Activated naive CD4-positive, alpha-beta T cell treated with anti-CD3 and anti-CD28 coated beads, Interleukin-2, amount 50 U/mL, for 16 hours (primary cell): ENCODE measurements at regions not wholly inside any gene's neighbourhood (a gene's known extent, or its start where the extent isn't known, plus 50 kb on each side); places are given as distances from the start of the nearest gene placed in this dataset.
"Not testable (repeated sequence)": the region's sequence is repeated elsewhere in the genome, so short reads cannot be mapped to it uniquely, and the experiment has no call there.

Source experiments
- DNase-seq: peaks from one replicate; pipeline ENCODE4 v3.0.0-alpha.2; 2020

- not testable (repeated sequence) for DNase-seq
These were observed 121.6 kb downstream of the ZNF22 start for GRCh38 chr10:45122180-45122860.

GRCh38 chr10:45135443-45136198, 134.9 kb downstream of the ZNF22 start:
- DNase-seq = no peak

DNA sequence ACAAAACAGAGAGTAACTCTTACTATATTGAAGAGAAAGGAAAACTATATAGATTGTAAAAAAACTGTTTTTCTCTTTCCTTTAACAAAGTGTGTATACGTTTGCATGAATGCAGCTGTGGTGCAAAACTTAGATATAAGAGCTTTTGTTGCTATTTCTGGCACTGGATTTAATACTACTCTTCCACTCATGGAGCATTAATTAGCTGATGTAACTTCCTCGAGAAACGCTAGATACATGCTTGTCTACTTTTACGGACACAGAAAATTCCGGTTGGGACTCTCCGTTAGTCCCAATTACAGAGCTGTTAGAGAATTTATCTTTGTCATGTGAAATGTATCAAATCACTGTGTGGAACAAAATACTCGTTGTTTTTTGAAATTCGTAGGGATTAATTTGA, 135.5 kb downstream of the ZNF22 start:
- no peak for DNase-seq

DNA sequence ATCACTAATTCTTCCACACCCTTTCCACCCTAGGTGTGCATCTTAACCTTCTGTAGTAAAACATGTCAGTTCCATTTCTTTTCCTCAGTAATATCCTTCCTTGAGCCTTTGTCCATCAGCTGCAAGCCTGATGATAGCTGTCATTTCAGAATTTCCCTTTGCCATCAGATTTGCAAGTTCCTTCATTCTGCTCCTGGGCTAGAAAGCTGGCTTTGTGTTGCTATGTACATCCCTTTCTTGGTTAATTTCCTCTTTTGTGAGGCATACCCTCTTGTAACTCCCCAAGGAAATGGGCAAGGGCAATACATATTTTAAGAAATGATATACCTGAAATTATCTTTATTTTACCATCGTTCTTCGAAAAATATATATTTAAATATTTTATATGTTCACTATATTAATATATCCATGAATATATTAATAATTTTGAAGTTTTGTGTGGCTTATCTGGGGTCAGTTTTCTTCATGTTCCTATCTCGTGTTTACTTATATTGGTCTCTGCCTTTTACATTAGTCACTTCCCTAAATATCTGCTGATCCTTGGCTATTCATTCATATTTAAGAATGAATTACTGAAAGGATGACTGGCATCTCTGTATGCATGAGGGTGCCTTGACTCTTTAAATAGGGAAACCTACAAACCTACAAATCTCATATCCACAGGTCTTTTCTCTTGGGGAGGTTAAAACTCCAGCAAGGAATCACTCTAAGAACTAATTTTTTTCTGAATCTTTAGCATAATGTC, 143.8 kb downstream of the ZNF22 start:
- no peak for DNase-seq

GRCh38 chr10:45145143-45145542, 144.4 kb downstream of the ZNF22 start:
- not testable (repeated sequence) for DNase-seq

- no peak for DNase-seq
These were observed 146.3 kb downstream of the ZNF22 start for GRCh38 chr10:45147000-45147399.

GRCh38 chr10:45150997-45151396, 150.3 kb downstream of the ZNF22 start:
- DNase-seq = no peak

GRCh38 chr10:45151467-45152214, 150.9 kb downstream of the ZNF22 start:
- DNase-seq = no peak

GRCh38 chr10:45152726-45153125, 152.0 kb downstream of the ZNF22 start:
- no peak for DNase-seq

DNA sequence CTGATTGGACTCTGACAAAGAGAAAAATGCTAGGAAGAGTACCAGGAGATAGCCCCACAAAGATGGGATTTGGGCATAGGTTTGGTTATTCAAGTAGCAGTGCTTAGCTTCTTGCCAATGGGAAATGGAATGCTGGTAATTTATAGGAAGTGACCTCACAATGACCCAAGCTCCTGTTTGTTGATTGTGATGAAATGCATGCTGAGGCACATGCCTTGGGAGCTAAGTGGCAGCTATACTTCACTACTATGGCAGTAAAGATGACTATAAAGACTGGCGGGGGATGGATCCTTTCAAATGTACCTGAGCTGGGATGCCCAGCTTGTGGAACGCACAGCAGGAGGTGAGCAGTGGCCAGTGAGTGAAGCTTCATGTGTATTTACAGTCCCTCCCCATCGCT, 153.8 kb downstream of the ZNF22 start:
- no peak for DNase-seq

DNA sequence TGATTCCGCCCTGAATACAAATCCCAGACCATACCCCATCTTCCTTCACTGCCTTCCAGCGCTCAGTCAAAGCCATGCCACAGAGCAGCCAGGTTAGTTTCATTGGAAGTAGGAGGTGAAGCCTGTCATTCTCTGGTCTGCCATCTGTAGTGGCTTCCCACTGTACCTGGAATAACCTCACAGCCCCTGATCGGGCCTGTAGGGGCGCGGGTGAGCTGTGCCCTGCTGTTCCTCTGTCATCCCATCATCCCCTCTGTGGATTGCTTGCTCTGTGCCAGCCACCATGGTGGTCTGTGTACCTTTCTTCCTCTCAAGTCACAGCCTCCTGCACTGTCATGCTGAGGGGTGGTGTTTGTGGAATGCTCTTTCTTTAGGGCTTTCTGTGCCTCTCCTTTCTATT, 155.1 kb downstream of the ZNF22 start:
- DNase-seq = no peak

- DNase-seq = no peak
These were observed 155.1 kb downstream of the OR13A1 start for GRCh38 chr10:45160271-45160670.

DNA sequence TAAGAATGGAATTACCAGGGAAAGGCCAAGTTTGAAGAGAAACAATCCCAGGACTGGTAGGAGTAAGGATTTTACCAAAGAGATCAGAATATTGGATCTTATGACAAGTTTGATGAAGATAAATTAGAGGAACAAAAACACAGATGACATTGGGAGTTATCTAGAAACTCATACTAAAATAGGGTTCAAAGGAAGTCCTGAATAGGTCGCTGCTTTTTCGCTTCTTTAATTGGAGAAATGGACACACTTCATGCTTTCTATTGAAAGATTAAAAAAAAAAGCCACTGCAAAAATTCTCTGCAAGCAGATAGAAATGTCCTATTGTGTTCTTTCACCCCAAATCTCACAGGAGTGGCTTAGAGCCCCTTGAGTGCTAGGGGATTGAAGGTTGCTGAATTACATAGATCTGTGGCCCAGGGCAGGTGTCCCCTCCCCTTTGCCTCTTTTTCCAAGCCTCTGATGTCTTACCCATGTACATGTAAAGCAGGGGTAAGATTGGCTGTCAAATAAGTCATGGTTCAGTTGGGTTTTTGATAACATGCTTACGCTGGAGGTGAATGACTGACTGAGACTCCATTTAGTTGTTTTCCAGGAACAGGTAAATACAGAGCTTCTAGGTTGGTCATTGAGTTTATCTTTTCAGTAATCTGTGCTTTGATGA, 152.0 kb downstream of the OR13A1 start:
- DNase-seq = no peak

- DNase-seq = not testable (repeated sequence)
These were observed 139.8 kb downstream of the OR13A1 start for GRCh38 chr10:45175520-45176118.

DNA sequence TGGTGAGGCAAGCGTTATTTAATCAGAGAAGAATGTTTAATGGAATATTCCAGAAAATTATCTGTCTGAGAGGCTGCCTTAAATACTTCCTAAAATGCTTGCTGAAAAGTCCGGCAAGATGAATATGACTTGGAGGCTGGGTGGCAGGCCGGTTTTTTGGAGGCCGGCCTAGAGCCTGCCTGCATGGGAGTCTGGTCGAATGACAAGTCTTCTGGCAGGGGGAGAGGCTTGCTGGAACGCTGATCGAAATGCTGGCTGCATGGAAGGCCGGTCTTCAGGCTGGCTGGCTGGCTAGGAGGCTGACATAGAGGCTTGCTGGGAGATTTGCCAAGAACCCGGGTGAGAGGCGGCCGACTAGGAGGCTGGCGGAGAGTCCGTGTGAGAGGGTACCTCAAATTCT, 135.7 kb downstream of the OR13A1 start:
- no peak for DNase-seq

DNA sequence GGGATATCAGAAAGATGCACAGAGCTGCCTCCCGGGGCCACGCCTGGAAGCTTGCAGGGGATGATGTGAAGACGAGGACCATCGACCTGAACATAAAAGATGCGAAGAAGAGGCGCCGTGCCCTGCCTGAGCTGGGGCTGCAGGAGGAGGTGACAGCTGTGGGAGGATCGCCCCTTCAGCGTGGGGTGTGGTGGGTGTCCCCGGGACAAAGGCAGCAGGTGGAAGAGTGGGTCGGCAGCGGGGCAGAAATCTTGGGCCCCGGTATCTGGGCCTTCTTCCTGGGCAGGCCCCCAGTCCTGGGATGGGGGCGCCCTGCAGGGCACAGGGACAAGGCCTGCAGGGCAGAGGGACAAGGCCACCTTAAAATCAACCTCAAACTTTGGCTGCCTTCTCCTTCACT, 134.9 kb downstream of the OR13A1 start:
- DNase-seq = no peak

DNA sequence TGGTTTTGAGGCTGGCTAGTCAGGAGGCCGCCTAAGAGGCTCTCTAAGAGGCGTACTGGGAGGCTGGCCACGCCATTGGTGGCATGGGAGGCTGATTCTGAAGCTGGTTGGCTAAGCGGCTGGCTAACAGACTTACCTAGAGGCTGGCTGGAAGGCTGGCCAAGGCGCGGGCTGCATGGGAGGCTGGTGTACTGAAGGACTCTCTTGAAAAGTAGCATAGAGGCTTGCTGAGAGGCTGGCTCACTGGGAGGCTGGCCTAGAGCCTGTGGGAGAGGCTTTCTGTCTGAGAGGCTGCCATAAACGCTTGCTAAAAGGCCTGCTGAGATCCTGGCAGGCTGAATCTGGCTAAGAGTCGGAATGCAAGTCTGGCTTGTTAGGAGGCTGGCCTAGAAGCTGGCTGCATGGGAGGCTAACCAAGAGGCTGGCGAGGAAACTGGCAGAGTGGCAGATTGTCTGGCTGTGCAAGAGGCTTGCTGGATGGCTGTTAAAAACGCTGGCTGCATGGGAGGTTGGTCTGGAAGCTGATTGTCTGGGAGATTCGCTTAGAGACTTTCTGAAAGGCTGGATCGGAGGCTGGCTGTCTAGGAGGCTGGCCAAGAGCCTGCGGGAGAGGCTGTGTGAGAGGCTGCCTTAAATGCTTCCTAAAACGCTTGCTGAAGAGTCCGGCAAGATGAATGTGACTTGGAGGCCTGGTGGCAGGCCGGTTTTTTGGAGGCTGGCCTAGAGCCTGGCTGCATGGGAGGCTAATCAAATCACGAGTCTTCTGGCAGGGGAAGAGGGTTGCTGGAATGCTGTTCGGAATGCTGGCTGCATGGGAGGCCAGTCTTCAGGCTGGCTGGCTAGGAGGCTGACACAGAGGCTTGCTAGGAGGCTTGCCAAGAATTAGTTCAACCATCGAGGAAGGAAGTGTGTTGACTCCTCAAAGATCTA, 134.2 kb downstream of the OR13A1 start:
- DNase-seq = no peak

DNA sequence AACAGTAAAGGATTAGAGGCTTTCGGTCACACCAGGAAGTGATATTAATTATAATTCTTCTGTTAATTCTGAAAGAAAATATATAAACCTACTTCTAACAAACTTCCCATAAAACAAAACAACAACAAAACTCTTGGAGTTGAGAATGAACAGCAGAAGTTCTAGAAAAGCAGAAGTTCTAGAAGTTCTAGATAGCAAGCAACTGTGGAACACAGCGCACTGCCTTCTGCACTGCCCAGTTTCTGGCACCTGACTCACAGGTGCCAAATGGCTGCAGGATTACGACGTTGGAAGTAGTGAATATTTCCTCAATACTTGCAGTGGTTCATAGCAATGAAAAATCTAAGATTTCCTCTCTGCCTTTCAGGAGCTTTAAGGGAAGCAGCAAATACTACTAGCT, 132.2 kb downstream of the OR13A1 start:
- no peak for DNase-seq

- DNase-seq = no peak
These were observed 117.5 kb downstream of the OR13A1 start for GRCh38 chr10:45197816-45198485.

DNA sequence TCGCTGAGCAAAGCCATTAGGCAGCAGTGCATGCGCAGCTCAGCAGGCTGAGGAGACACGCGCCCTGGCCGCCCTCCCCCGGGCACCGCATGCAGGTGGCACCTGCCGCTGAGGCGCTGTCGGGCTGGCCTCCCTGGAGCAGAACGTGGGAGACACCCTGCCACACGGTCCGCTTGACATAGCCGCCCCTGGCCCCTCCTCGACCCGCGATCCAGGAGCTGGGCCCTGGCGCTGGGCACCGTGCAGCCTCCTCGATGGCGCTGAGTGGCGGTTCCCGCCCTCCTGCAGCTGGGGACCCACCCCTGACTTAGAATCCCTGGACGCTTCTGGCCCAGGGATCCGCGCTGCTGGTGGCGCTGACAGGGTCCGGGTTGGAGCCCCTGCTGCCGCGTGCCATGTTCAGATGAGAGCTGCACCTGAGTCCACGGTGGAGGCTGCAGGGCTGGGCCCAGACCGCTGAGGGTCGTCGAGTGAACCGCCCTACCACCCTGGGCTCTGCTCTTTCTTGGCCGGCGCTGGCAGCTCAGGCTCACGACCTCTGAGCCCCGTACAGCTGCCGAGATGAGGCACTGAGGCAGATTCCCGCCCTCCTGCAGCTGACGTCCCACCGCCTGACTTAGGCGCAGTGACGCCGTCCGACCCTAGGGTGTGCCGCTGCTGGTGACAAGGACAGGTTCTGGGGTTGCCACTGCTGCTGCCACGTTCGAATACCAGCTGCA, 116.8 kb downstream of the OR13A1 start:
- no peak for DNase-seq
